ENCODE measurements at regions not wholly inside any gene's neighbourhood (a gene's known extent, or its start where the extent isn't known, plus 50 kb on each side); places are given as distances from the start of the nearest gene placed in this dataset.

DNA sequence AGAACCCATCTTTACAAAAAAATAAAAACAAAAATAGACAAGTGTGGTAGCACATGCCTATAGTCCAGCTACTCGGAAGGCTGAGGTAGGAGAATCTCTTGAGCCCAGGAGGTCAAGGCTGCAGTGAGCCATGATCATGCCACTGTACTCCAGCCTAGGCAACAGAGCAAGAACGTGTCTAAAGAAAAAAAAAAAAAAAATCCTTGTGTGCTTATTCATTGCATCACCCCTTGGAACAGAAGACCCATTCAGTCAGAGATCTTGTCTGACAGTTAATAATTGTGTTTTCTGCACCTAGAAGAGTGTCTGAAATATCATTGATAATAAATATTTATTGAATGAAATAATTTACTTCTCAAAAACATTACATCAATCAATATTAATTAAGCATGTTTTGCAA is 97.4 kb upstream of the TBL1X start:
- ATAC-seq = no peak

GRCh38 chrX:9368262-9368661 is 96.6 kb upstream of the TBL1X start:
- intact Hi-C loops (cut with DNase I) = no loop called here
- TF ChIP-seq POLR2A (IDR thresholded peaks at IDR 0.05) = no peak
- TF ChIP-seq, protein P1, sequence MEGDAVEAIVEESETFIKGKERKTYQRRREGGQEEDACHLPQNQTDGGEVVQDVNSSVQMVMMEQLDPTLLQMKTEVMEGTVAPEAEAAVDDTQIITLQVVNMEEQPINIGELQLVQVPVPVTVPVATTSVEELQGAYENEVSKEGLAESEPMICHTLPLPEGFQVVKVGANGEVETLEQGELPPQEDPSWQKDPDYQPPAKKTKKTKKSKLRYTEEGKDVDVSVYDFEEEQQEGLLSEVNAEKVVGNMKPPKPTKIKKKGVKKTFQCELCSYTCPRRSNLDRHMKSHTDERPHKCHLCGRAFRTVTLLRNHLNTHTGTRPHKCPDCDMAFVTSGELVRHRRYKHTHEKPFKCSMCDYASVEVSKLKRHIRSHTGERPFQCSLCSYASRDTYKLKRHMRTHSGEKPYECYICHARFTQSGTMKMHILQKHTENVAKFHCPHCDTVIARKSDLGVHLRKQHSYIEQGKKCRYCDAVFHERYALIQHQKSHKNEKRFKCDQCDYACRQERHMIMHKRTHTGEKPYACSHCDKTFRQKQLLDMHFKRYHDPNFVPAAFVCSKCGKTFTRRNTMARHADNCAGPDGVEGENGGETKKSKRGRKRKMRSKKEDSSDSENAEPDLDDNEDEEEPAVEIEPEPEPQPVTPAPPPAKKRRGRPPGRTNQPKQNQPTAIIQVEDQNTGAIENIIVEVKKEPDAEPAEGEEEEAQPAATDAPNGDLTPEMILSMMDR (IDR thresholded peaks at IDR 0.05) = no peak
- WGBS, 2 donors = 93 to 96% methylated on average over 5 to 6 of the region's 6 CpGs
- no peak for DNase-seq
- no peaks in the 10 kb centered on the region for H3K27me3 ChIP-seq
- ATAC-seq = no peak
- no peak overlapping the region for H3K4me3 ChIP-seq
- H3K27ac ChIP-seq = no peak overlapping the region
- no peaks in the 10 kb centered on the region for H3K4me1 ChIP-seq
- H3K9me3 ChIP-seq = no peaks in the 10 kb centered on the region
- no peaks in the 10 kb centered on the region for H3K36me3 ChIP-seq (replicated peaks in 1 of 2; ENCODE audit: insufficient read depth in 1 of 2, low read depth in 2 of 2)

More for the DNA sequence above, 97.4 kb upstream of the TBL1X start:
- no peak for DNase-seq
- Histone ChIP-seq H3K4me1 (no peaks in the 10 kb centered on the region), H3K4me3 (no peak overlapping the region), H3K27me3 (no peaks in the 10 kb centered on the region), H3K9me3 (no peaks in the 10 kb centered on the region), H3K36me3 (replicated peaks in 1 of 2; ENCODE audit: insufficient read depth in 1 of 2, low read depth in 2 of 2) (no peaks in the 10 kb centered on the region), H3K27ac (no peak overlapping the region)
- intact Hi-C loops (cut with DNase I) = no loop called here
- 36 to 40% methylated on average over 2 of the region's 2 CpGs for WGBS, 2 donors
- TF ChIP-seq, protein P1 (IDR thresholded peaks at IDR 0.05) = no peak
- no peak for TF ChIP-seq POLR2A (IDR thresholded peaks at IDR 0.05)

- H3K36me3 ChIP-seq (replicated peaks in 1 of 2; ENCODE audit: insufficient read depth in 1 of 2, low read depth in 2 of 2) = no peaks in the 10 kb centered on the region
- H3K4me3 ChIP-seq = no peak overlapping the region
- no peaks in the 10 kb centered on the region for H3K27me3 ChIP-seq
- intact Hi-C loops (cut with DNase I) = no loop called here
- no peaks in the 10 kb centered on the region for H3K4me1 ChIP-seq
- TF ChIP-seq, protein P1 (IDR thresholded peaks at IDR 0.05) = no peak
- no peak for TF ChIP-seq POLR2A (IDR thresholded peaks at IDR 0.05)
- no peak for ATAC-seq
- H3K9me3 ChIP-seq = no peaks in the 10 kb centered on the region
- WGBS, 2 donors = 80% methylated on average over 8 to 10 of the region's 10 CpGs
- H3K27ac ChIP-seq = no peak overlapping the region
- DNase-seq = no peak
These were observed 95.0 kb upstream of the TBL1X start for GRCh38 chrX:9369802-9370291.

DNA sequence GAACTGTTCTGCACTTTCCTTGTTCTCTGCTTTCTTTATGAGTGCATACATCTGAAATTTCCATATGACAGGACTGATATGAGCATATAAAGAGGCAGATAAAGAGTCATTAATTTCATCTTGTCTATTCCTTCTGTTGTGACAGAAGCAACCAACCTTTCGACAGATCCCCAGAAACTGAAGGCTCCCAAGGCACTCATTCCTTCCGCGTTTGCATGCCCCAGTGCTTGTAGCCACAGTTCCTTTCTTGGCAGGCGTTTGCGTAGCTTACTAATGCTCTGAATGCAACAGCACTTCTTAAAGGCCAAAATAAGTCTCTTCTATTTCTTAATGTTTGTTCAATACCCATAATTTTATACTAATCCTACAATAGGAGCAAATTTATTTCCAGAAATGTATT is 94.0 kb upstream of the TBL1X start:
- WGBS, 2 donors = 77 to 78% methylated on average over 5 of the region's 5 CpGs
- intact Hi-C loops (cut with DNase I) = no loop called here
- Histone ChIP-seq H3K27ac (no peak overlapping the region), H3K9me3 (no peaks in the 10 kb centered on the region), H3K27me3 (no peaks in the 10 kb centered on the region), H3K36me3 (replicated peaks in 1 of 2; ENCODE audit: insufficient read depth in 1 of 2, low read depth in 2 of 2) (no peaks in the 10 kb centered on the region), H3K4me3 (no peak overlapping the region), H3K4me1 (no peaks in the 10 kb centered on the region)
- TF ChIP-seq, protein P1 (IDR thresholded peaks at IDR 0.05) = no peak
- no peak for TF ChIP-seq POLR2A (IDR thresholded peaks at IDR 0.05)
- ATAC-seq (no peak), DNase-seq (peak in 1 of 4 donors; percentile 23)

GRCh38 chrX:9372866-9373265 is 92.0 kb upstream of the TBL1X start:
- Histone ChIP-seq H3K27me3 (no peaks in the 10 kb centered on the region), H3K9me3 (no peaks in the 10 kb centered on the region), H3K4me3 (no peak overlapping the region), H3K36me3 (replicated peaks in 1 of 2; ENCODE audit: insufficient read depth in 1 of 2, low read depth in 2 of 2) (no peaks in the 10 kb centered on the region), H3K27ac (no peak overlapping the region), H3K4me1 (no peaks in the 10 kb centered on the region)
- intact Hi-C loops (cut with DNase I) = no loop called here
- ATAC-seq (no peak), DNase-seq (no peak)
- 81 to 89% methylated on average over 7 of the region's 11 CpGs for WGBS, 2 donors
- TF ChIP-seq, protein P1 (IDR thresholded peaks at IDR 0.05) = no peak
- TF ChIP-seq POLR2A (IDR thresholded peaks at IDR 0.05) = no peak

Data from body of pancreas (tissue), 4 donors.